Neuronal stem cell (in vitro differentiated cells): ENCODE measurements at regions not wholly inside any gene's neighbourhood (a gene's known extent, or its start where the extent isn't known, plus 50 kb on each side); places are given as distances from the start of the nearest gene placed in this dataset.
"Not testable (repeated sequence)": the region's sequence is repeated elsewhere in the genome, so short reads cannot be mapped to it uniquely, and the experiment has no call there.

Experiments
- DNase-seq: peaks from one replicate; pipeline ENCODE4 v3.0.0-alpha.2; 2013; ENCODE audit warnings: low spot score
- H2AFZ ChIP-seq: one replicate; pipeline ENCODE4 v1.6.1; 2013; ENCODE audit warnings: mild to moderate bottlenecking, low read length, inconsistent platforms
- H2AK5ac ChIP-seq: 2 replicates; pipeline ENCODE4 v1.6.1; 2013; ENCODE audit warnings: low read depth, mild to moderate bottlenecking, inconsistent platforms, low read length, moderate library complexity, mixed read lengths
- H2BK120ac ChIP-seq: 2 replicates; pipeline ENCODE4 v1.6.1; 2013; ENCODE audit warnings: low read depth, mild to moderate bottlenecking, inconsistent platforms, low read length, moderate library complexity, mixed read lengths
- H2BK12ac ChIP-seq: one replicate; pipeline ENCODE4 v1.6.1; 2013; ENCODE audit warnings: low read length, inconsistent platforms
- H2BK15ac ChIP-seq: 2 replicates; pipeline ENCODE4 v1.6.1; 2013; ENCODE audit warnings: mild to moderate bottlenecking, low read length, inconsistent platforms, mixed read lengths
- H2BK5ac ChIP-seq: one replicate; pipeline ENCODE4 v1.6.1; 2013; ENCODE audit warnings: inconsistent platforms, mild to moderate bottlenecking, low read length, moderate library complexity
- H3K14ac ChIP-seq: one replicate; pipeline ENCODE4 v1.6.1; 2013; ENCODE audit warnings: low read length, inconsistent platforms
- H3K18ac ChIP-seq: 2 replicates; pipeline ENCODE4 v1.6.1; 2013; ENCODE audit warnings: low read length, inconsistent platforms
- H3K23ac ChIP-seq: 2 replicates; pipeline ENCODE4 v1.6.1; 2013; ENCODE audit warnings: low read depth, mild to moderate bottlenecking, mixed read lengths, low read length, inconsistent platforms; ENCODE audit not compliant: poor library complexity
- H3K27ac ChIP-seq: replicated peaks from 3 replicates; pipeline ENCODE4 v1.5.1; 2013; ENCODE audit warnings: low read length, inconsistent platforms
- H3K27me3 ChIP-seq, 3 experiments: 2 replicates each; pipeline ENCODE4 v1.6.1; 2013; ENCODE audit warnings: low read length in 3 of 3, mild to moderate bottlenecking in 2 of 3, inconsistent platforms in 1 of 3, low read depth in 1 of 3, mixed read lengths in 1 of 3, moderate library complexity in 1 of 3; ENCODE audit not compliant: control insufficient read depth in 3 of 3, insufficient read depth in 3 of 3
- H3K36me3 ChIP-seq, 2 donors: replicated peaks in 1 of 2; 2 replicates each; pipeline ENCODE4 v1.6.1; 2013; ENCODE audit warnings: low read length in 2 of 2; ENCODE audit not compliant: control insufficient read depth in 2 of 2, insufficient read depth in 2 of 2
- H3K4ac ChIP-seq: 2 replicates; pipeline ENCODE4 v1.6.1; 2013; ENCODE audit warnings: inconsistent platforms, mild to moderate bottlenecking, low read length, moderate library complexity
- H3K4me1 ChIP-seq, 2 donors: 1 replicate in 1 of 2; 2 replicates in 1 of 2; pipeline ENCODE4 v1.6.1; 2013; ENCODE audit warnings: low read length in 2 of 2, low read depth in 1 of 2; ENCODE audit not compliant: control insufficient read depth in 2 of 2, insufficient read depth in 1 of 2
- H3K4me2 ChIP-seq: one replicate; pipeline ENCODE4 v1.6.1; 2013; ENCODE audit warnings: mild to moderate bottlenecking, low read length, inconsistent platforms; ENCODE audit not compliant: insufficient read depth, poor library complexity, severe bottlenecking
- H3K4me3 ChIP-seq, 2 donors: 2 replicates each; pipeline ENCODE4 v1.5.1; 2013; ENCODE audit warnings: low read length in 2 of 2, mild to moderate bottlenecking in 2 of 2, inconsistent platforms in 1 of 2, moderate library complexity in 1 of 2
- H3K79me1 ChIP-seq: one replicate; pipeline ENCODE4 v1.6.1; 2013; ENCODE audit warnings: low read depth, mild to moderate bottlenecking, inconsistent platforms, low read length, moderate library complexity
- H3K9ac ChIP-seq: one replicate; pipeline ENCODE4 v1.6.1; 2013; ENCODE audit warnings: mild to moderate bottlenecking, low read depth, low read length, inconsistent platforms; ENCODE audit not compliant: poor library complexity
- H3K9me3 ChIP-seq, 2 donors: replicated peaks in 1 of 2; 2 replicates each; pipeline versions ENCODE3 to v1.6.1; 2013; ENCODE audit warnings: low read length in 2 of 2, mild to moderate bottlenecking in 2 of 2, inconsistent platforms in 1 of 2, low read depth in 1 of 2, mixed read lengths in 1 of 2, moderate library complexity in 1 of 2; ENCODE audit not compliant: control insufficient read depth in 2 of 2, insufficient read depth in 1 of 2
- H4K8ac ChIP-seq: one replicate; pipeline ENCODE4 v1.6.1; 2013; ENCODE audit warnings: low read depth, mild to moderate bottlenecking, inconsistent platforms, low read length, moderate library complexity
- H4K91ac ChIP-seq: one replicate; pipeline ENCODE4 v1.6.1; 2013; ENCODE audit warnings: low read length, low read depth, mild to moderate bottlenecking, inconsistent platforms; ENCODE audit not compliant: poor library complexity
- WGBS, 2 donors: extraction: QIAGEN DNeasy Blood & Tissue Kit; methylation state at CpG; one replicate each; pipeline ENCODE4 v1.1.7; 2013; ENCODE audit warnings: missing lambda C conversion rate in 2 of 2, mixed read lengths in 1 of 2; ENCODE audit not compliant: insufficient read length in 2 of 2, insufficient replicate concordance in 1 of 2; ENCODE audit errors: extremely low coverage in 2 of 2; 5-methylcytosine and 5-hydroxymethylcytosine counted together

DNA sequence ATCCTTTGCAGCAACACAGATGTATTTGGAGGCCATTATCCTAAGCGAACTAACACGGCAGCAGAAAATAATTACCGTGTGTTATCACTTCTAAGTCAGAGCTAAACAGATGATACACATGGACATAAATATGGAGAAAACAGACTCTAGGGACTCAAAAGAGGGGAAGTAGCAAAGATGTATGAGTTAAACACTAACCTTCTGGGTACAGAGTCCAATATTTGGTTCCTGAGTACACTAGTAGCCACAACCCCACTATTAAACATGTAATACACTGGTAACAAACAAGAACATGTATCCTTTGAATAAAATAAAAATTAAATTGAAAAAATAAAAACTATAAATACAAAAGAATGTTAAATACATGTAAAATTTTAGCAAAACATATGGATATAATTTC is 118.0 kb upstream of the SLITRK5 start:
- Histone ChIP-seq H3K23ac (no peak overlapping the region), H3K79me1 (no peaks in the 10 kb centered on the region), H4K8ac (no peak overlapping the region), H3K9me3 (no peaks in the 10 kb centered on the region), H3K4me3 (no peak overlapping the region), H2AFZ (no peak overlapping the region), H2BK15ac (no peak overlapping the region), H3K4ac (no peak overlapping the region), H2AK5ac (no peak overlapping the region), H3K4me1 (no peaks in the 10 kb centered on the region), H3K27ac (no peak overlapping the region), H3K27me3 (no peaks in the 10 kb centered on the region), H3K9ac (no peak overlapping the region), H3K18ac (no peak overlapping the region), H4K91ac (no peak overlapping the region), H3K4me2 (no peak overlapping the region), H2BK120ac (no peak overlapping the region), H3K36me3 (no peaks in the 10 kb centered on the region), H3K14ac (no peak overlapping the region), H2BK12ac (no peak overlapping the region), H2BK5ac (no peak overlapping the region)
- DNase-seq, result no peak
- WGBS, 2 donors, result no CpG with 5 or more reads among the region's 3 CpGs

DNA sequence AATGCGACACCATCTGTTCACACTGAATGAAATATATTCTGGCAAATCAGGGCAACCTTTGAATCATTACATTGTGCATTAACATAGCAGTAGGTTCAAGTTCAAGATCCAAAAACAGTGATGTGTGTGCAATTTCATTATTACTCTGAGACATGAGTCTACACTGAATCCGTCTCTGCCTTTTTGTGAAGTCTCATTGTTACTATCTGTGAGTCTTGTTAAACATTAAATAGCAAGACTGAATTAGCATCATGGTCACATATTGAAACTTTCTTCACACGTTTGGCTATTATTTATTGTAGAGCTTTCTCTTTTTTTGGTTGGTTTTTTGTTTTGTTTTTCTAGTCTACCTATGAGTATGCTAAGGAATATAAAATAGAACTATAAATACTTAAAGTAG is 117.1 kb upstream of the SLITRK5 start:
- H3K79me1 ChIP-seq, result no peaks in the 10 kb centered on the region
- no peaks in the 10 kb centered on the region for H3K9me3 ChIP-seq
- no peak overlapping the region for H4K91ac ChIP-seq
- H2BK12ac ChIP-seq, result no peak overlapping the region
- no peak overlapping the region for H2BK120ac ChIP-seq
- H3K27ac ChIP-seq, result no peak overlapping the region
- no peak overlapping the region for H3K23ac ChIP-seq
- no peaks in the 10 kb centered on the region for H3K4me1 ChIP-seq
- no peaks in the 10 kb centered on the region for H3K36me3 ChIP-seq
- H2BK15ac ChIP-seq, result no peak overlapping the region
- no peak overlapping the region for H3K4ac ChIP-seq
- no peaks in the 10 kb centered on the region for H3K27me3 ChIP-seq
- WGBS, 2 donors, result no CpG with 5 or more reads among the region's 3 CpGs
- H3K14ac ChIP-seq, result no peak overlapping the region
- no peak overlapping the region for H3K4me3 ChIP-seq
- no peak overlapping the region for H3K4me2 ChIP-seq
- no peak overlapping the region for H2BK5ac ChIP-seq
- H4K8ac ChIP-seq, result no peak overlapping the region
- no peak overlapping the region for H3K9ac ChIP-seq
- no peak for DNase-seq
- no peak overlapping the region for H2AK5ac ChIP-seq
- no peak overlapping the region for H2AFZ ChIP-seq
- H3K18ac ChIP-seq, result no peak overlapping the region

- H3K4me2 ChIP-seq, result no peak overlapping the region
- H3K27me3 ChIP-seq, result no peaks in the 10 kb centered on the region
- H2AFZ ChIP-seq, result no peak overlapping the region
- H3K36me3 ChIP-seq, result no peaks in the 10 kb centered on the region
- DNase-seq, result no peak
- H3K9me3 ChIP-seq, result no peaks in the 10 kb centered on the region
- no peak overlapping the region for H2BK12ac ChIP-seq
- no peak overlapping the region for H2BK15ac ChIP-seq
- H4K91ac ChIP-seq, result no peak overlapping the region
- H2BK5ac ChIP-seq, result no peak overlapping the region
- H3K4me1 ChIP-seq, result no peaks in the 10 kb centered on the region
- H2AK5ac ChIP-seq, result no peak overlapping the region
- H3K18ac ChIP-seq, result no peak overlapping the region
- no peak overlapping the region for H3K14ac ChIP-seq
- H4K8ac ChIP-seq, result no peak overlapping the region
- H3K4me3 ChIP-seq, result no peak overlapping the region
- H2BK120ac ChIP-seq, result no peak overlapping the region
- H3K79me1 ChIP-seq, result no peaks in the 10 kb centered on the region
- H3K23ac ChIP-seq, result no peak overlapping the region
- no CpG with 5 or more reads among the region's 2 CpGs for WGBS, 2 donors
- no peak overlapping the region for H3K4ac ChIP-seq
- no peak overlapping the region for H3K9ac ChIP-seq
- no peak overlapping the region for H3K27ac ChIP-seq
Measured at GRCh38 chr13:87557788-87558187, 113.4 kb upstream of the SLITRK5 start.

GRCh38 chr13:87561580-87561979 is 109.6 kb upstream of the SLITRK5 start:
- DNase-seq, H4K91ac ChIP-seq, H2BK15ac ChIP-seq, H3K27me3 ChIP-seq, H2AFZ ChIP-seq, H3K27ac ChIP-seq, H3K79me1 ChIP-seq, H2BK120ac ChIP-seq, H3K14ac ChIP-seq, H3K4me2 ChIP-seq, H2BK12ac ChIP-seq, H3K4me3 ChIP-seq, H3K4me1 ChIP-seq, H3K9me3 ChIP-seq, H3K36me3 ChIP-seq, H2AK5ac ChIP-seq, H4K8ac ChIP-seq, H3K23ac ChIP-seq, H3K4ac ChIP-seq, H2BK5ac ChIP-seq, H3K9ac ChIP-seq, H3K18ac ChIP-seq: not testable (repeated sequence)
- WGBS, 2 donors, result 100% methylated on average over 1 of the region's 31 CpGs; no CpG with 5 or more reads in 1 of the 2 donors
